ENCODE measurements at regions not wholly inside any gene's neighbourhood (a gene's known extent, or its start where the extent isn't known, plus 50 kb on each side); places are given as distances from the start of the nearest gene placed in this dataset.
"Not testable (repeated sequence)": the region's sequence is repeated elsewhere in the genome, so short reads cannot be mapped to it uniquely, and the experiment has no call there.

DNA sequence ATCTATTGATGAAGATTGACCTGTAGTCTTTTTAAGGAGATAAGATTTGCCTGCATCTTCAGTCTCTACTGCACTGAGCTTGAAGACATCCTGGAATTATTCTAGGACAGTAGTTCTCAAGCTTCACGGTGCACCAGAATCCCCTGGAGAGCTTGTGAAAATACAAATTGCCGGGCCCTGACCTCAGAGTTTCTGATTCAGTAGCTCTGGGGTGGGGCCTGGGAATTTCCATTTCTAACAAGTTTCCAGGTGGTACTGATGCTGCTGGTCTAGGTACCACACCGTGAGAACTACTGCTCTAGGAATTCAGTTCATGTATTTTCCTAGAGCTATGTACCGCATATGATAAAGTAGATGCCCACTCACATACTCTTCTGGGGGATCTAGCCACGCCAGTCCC, 246.1 kb downstream of the HS3ST3B1 start:
- intact Hi-C loops (cut with DNase I; ENCODE audit: low total_unique reads) = no loop called here
- Histone ChIP-seq H3K27ac (no peak overlapping the region), H3K27me3 (no peaks in the 10 kb centered on the region), H3K4me1 (no peaks in the 10 kb centered on the region), H3K36me3 (no peaks in the 10 kb centered on the region), H3K4me3 (no peak overlapping the region), H3K9me3 (no peaks in the 10 kb centered on the region)
- TF ChIP-seq POLR2A (IDR thresholded peaks at IDR 0.05) = no peak
- TF ChIP-seq POLR2AphosphoS5 (IDR thresholded peaks at IDR 0.05) = no peak
- TF ChIP-seq, protein P1, sequence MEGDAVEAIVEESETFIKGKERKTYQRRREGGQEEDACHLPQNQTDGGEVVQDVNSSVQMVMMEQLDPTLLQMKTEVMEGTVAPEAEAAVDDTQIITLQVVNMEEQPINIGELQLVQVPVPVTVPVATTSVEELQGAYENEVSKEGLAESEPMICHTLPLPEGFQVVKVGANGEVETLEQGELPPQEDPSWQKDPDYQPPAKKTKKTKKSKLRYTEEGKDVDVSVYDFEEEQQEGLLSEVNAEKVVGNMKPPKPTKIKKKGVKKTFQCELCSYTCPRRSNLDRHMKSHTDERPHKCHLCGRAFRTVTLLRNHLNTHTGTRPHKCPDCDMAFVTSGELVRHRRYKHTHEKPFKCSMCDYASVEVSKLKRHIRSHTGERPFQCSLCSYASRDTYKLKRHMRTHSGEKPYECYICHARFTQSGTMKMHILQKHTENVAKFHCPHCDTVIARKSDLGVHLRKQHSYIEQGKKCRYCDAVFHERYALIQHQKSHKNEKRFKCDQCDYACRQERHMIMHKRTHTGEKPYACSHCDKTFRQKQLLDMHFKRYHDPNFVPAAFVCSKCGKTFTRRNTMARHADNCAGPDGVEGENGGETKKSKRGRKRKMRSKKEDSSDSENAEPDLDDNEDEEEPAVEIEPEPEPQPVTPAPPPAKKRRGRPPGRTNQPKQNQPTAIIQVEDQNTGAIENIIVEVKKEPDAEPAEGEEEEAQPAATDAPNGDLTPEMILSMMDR (IDR thresholded peaks at IDR 0.05) = no peak
- DNase-seq (ENCODE audit: low spot score in 2 of 2) = no peak

DNA sequence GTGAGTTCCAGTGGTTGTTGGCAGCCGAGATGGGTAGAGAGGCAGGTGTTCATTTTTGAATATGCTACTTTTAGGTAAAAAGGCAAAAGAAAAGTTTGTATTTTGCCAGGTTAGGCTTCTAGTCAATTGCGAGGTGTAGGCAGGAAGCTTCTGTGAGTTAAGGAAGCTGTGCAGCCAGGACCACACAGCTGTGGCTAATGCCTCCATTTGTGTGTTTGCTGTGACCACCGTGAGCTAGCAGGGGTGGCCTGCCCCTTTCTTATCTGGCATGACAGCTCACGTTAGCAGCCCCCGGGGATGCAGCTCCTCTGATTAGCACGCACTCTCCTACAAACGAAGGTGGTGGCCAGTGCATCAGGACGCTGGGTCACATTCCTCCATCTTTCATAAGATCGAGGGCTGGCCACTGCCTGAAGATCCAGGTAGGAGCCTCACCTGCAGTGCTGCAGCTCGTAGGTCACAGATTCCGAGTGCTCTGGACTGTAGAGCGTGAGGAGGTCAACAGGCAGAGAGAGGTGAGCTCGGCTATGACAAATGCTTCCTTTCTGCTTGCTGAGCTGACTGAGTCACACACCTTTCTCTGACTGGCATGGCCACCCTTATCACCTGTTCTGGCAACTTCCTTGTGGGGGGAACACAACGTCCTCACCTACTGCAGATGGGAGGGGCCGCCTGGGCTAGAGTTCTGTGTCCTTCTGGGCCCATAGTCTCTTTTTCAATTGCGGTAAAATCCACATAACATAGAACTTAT, 244.4 kb downstream of the HS3ST3B1 start:
- no peak for DNase-seq (ENCODE audit: low spot score in 2 of 2)
- intact Hi-C loops (cut with DNase I; ENCODE audit: low total_unique reads) = no loop called here
- Histone ChIP-seq H3K27ac (no peak overlapping the region), H3K27me3 (no peaks in the 10 kb centered on the region), H3K36me3 (no peaks in the 10 kb centered on the region), H3K9me3 (no peaks in the 10 kb centered on the region), H3K4me3 (no peak overlapping the region), H3K4me1 (no peaks in the 10 kb centered on the region)
- TF ChIP-seq POLR2A (IDR thresholded peaks at IDR 0.05) = no peak

DNA sequence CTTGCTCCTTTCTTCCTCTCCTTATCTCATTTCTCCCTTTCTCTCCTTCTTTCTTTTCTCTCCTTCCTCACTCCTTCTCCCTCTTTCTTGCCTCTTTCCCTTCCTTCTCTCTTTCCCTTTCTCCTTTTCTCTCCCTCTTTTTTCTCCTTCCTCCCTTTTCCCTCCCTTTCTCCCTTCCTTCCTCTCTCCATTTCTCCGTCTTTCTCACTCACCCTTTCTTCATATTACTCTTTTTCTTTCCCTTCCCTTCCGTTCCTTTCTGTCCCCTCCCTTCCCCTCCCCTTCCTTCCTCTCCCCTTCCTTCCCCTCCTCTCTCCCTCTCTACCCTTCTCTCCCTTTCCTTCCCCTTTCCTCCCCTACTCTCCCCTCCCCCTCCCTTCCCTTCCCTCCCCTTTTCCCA, 240.8 kb downstream of the HS3ST3B1 start:
- TF ChIP-seq, protein P1 (IDR thresholded peaks at IDR 0.05) = no peak
- TF ChIP-seq POLR2AphosphoS5 (IDR thresholded peaks at IDR 0.05) (no peak), POLR2A (IDR thresholded peaks at IDR 0.05) (no peak)
- H3K9me3 ChIP-seq = peaks cover 0 to 4% of the 10 kb centered on the region in 2 donors
- DNase-seq (ENCODE audit: low spot score in 2 of 2) = no peak

DNA sequence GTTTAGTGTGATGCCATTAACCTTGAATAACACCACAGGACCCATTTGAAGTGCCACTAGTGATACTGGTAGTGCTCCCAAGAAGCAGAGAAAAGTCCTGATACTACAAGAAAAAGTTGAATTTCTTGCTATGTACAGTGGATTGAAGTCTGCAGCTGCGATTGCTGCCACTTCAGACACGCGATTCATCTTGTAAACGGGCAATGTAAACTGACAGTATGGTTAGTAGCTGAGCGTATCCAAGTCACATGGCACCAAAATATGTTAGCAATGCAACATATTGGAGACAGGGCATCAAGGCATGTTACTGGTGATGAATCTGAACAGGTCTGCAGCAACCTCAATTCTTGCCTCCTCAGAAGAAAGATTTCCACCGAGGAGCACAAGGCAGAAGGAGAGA, 238.9 kb downstream of the HS3ST3B1 start:
- intact Hi-C loops (cut with DNase I; ENCODE audit: low total_unique reads) = no loop called here
- Histone ChIP-seq H3K36me3 (no peaks in the 10 kb centered on the region), H3K27ac (no peak overlapping the region), H3K4me3 (no peak overlapping the region), H3K27me3 (no peaks in the 10 kb centered on the region), H3K9me3 (peaks cover 0 to 4% of the 10 kb centered on the region in 2 donors), H3K4me1 (no peaks in the 10 kb centered on the region)
- no peak for TF ChIP-seq POLR2AphosphoS5 (IDR thresholded peaks at IDR 0.05)
- no peak for DNase-seq (ENCODE audit: low spot score in 2 of 2)

More for the DNA sequence above, 240.8 kb downstream of the HS3ST3B1 start:
- intact Hi-C loops (cut with DNase I; ENCODE audit: low total_unique reads) = no loop called here
- Histone ChIP-seq H3K36me3 (no peaks in the 10 kb centered on the region), H3K27ac (no peak overlapping the region), H3K4me1 (no peaks in the 10 kb centered on the region), H3K27me3 (no peaks in the 10 kb centered on the region), H3K4me3 (no peak overlapping the region)

DNA sequence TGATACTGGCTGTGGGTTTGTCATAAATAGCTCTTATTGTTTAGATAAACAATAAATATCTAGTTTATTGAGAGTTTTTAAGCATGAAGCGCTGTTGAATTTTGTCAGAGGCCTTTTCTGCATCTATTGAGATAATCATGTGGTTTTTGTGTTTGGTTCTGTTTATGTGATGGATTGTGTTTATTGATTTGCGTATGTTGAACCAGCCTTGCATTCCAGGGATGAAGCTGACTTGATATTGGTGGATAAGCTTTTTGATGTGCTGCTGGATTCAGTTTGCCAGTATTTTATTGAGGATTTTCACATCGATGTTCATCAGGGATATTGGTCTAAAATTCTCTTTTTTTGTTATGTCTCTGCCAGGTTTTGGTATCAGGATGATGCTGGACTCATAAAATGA, 231.4 kb downstream of the HS3ST3B1 start:
- H3K4me1 ChIP-seq; intact Hi-C loops (cut with DNase I; ENCODE audit: low total_unique reads); H3K27me3 ChIP-seq; H3K36me3 ChIP-seq; H3K4me3 ChIP-seq; H3K27ac ChIP-seq; DNase-seq (ENCODE audit: low spot score in 2 of 2): not testable (repeated sequence)
- peaks cover 0 to 13% of the 10 kb centered on the region in 2 donors for H3K9me3 ChIP-seq

DNA sequence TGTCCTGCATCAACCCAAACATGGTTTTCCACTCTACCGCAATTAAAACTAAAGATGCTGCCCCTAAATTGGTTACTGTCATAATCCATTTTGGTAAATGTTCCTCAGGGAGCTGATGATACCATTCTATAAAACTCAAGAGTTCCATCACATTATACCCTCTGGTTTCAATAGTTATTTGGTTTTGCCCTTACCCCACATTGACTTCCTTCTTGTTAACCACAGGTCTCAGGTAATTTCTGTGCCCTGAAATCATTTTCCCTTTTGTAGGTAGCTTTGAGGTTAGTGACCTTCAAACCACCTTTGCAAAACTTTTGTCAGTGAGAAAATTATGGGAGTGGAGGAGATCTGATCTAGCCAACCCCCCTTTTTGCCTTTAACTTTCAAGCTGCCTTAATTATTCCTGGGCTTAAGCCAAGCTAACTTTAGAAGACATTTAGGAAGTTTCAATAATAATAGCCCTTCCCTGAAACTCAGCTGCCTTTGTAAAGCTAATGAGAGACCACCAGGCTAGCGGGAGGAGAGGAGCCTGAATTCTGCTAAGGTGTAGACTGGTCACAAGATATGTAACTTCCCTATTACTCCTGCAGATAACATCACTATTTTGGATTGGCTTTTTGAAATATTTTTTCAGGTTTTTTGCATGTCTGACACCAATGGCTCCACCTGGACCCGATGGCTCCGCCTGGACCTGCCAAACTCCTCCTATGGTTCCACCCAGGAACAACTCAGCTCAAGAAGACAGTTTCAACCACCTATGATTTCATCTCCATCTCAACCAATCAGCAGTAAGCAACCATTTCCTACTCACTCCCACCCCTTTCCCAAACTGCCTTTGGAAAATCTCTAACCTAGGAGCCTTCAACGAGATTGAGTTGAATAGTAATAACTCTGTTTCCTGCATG, 224.9 kb downstream of the HS3ST3B1 start:
- H3K4me3 ChIP-seq = no peak overlapping the region
- H3K4me1 ChIP-seq = no peaks in the 10 kb centered on the region
- TF ChIP-seq POLR2A (IDR thresholded peaks at IDR 0.05) (no peak), POLR2AphosphoS5 (IDR thresholded peaks at IDR 0.05) (no peak)
- TF ChIP-seq, protein P1 (IDR thresholded peaks at IDR 0.05) = no peak
- no peaks in the 10 kb centered on the region for H3K9me3 ChIP-seq
- no peak for DNase-seq (ENCODE audit: low spot score in 2 of 2)
- no peak overlapping the region for H3K27ac ChIP-seq
- intact Hi-C loops (cut with DNase I; ENCODE audit: low total_unique reads) = no loop called here
- H3K27me3 ChIP-seq = no peaks in the 10 kb centered on the region
- H3K36me3 ChIP-seq = no peaks in the 10 kb centered on the region

Measured in breast epithelium (tissue), 4 donors.